ENCODE measurements at regions not wholly inside any gene's neighbourhood (a gene's known extent, or its start where the extent isn't known, plus 50 kb on each side); places are given as distances from the start of the nearest gene placed in this dataset.

- H3K36me3 Mint-ChIP-seq (ENCODE audit: low read depth, unreplicated experiment) = peaks cover 3% of the 10 kb centered on the region
- H3K27me3 Mint-ChIP-seq (ENCODE audit: unreplicated experiment) = peaks cover 5% of the 10 kb centered on the region
- H3K4me3 Mint-ChIP-seq (ENCODE audit: unreplicated experiment) = no peak overlapping the region
- H3K9me3 Mint-ChIP-seq (ENCODE audit: unreplicated experiment) = no peaks in the 10 kb centered on the region
- no peak for TF ChIP-seq CTCF (IDR thresholded peaks at IDR 0.05; ENCODE audit: unreplicated experiment)
- H3K4me1 Mint-ChIP-seq (ENCODE audit: unreplicated experiment) = peaks cover 3% of the 10 kb centered on the region
- DNase-seq (ENCODE audit: low spot score) = no peak
- no peak overlapping the region for H3K27ac Mint-ChIP-seq (ENCODE audit: unreplicated experiment)
These were observed 275.3 kb downstream of the EIPR1 start for GRCh38 chr2:3102081-3102921.

- peaks cover 5% of the 10 kb centered on the region for H3K27me3 Mint-ChIP-seq (ENCODE audit: unreplicated experiment)
- DNase-seq (ENCODE audit: low spot score) = no peak
- no peak overlapping the region for H3K27ac Mint-ChIP-seq (ENCODE audit: unreplicated experiment)
- no peak overlapping the region for H3K4me3 Mint-ChIP-seq (ENCODE audit: unreplicated experiment)
- TF ChIP-seq CTCF (IDR thresholded peaks at IDR 0.05; ENCODE audit: unreplicated experiment) = no peak
- H3K9me3 Mint-ChIP-seq (ENCODE audit: unreplicated experiment) = no peaks in the 10 kb centered on the region
- H3K36me3 Mint-ChIP-seq (ENCODE audit: low read depth, unreplicated experiment) = peaks cover 3% of the 10 kb centered on the region
- H3K4me1 Mint-ChIP-seq (ENCODE audit: unreplicated experiment) = peaks cover 3% of the 10 kb centered on the region
These were observed 276.3 kb downstream of the EIPR1 start for GRCh38 chr2:3101016-3101942.

- Mint-ChIP-seq H3K4me1 (ENCODE audit: unreplicated experiment) (peaks cover 3% of the 10 kb centered on the region), H3K27ac (ENCODE audit: unreplicated experiment) (no peak overlapping the region), H3K4me3 (ENCODE audit: unreplicated experiment) (no peak overlapping the region), H3K27me3 (ENCODE audit: unreplicated experiment) (peaks cover 5% of the 10 kb centered on the region), H3K9me3 (ENCODE audit: unreplicated experiment) (no peaks in the 10 kb centered on the region), H3K36me3 (ENCODE audit: low read depth, unreplicated experiment) (peaks cover 3% of the 10 kb centered on the region)
- no peak for TF ChIP-seq CTCF (IDR thresholded peaks at IDR 0.05; ENCODE audit: unreplicated experiment)
- no peak for DNase-seq (ENCODE audit: low spot score)
These were observed 277.2 kb downstream of the EIPR1 start for GRCh38 chr2:3100386-3100785.

GRCh38 chr2:3099860-3100234, 277.8 kb downstream of the EIPR1 start:
- H3K9me3 Mint-ChIP-seq (ENCODE audit: unreplicated experiment) = no peaks in the 10 kb centered on the region
- peaks cover 5% of the 10 kb centered on the region for H3K27me3 Mint-ChIP-seq (ENCODE audit: unreplicated experiment)
- DNase-seq (ENCODE audit: low spot score) = no peak
- H3K36me3 Mint-ChIP-seq (ENCODE audit: low read depth, unreplicated experiment) = peaks cover 3% of the 10 kb centered on the region
- TF ChIP-seq CTCF (IDR thresholded peaks at IDR 0.05; ENCODE audit: unreplicated experiment) = no peak
- H3K4me1 Mint-ChIP-seq (ENCODE audit: unreplicated experiment) = peaks cover 3% of the 10 kb centered on the region
- H3K27ac Mint-ChIP-seq (ENCODE audit: unreplicated experiment) = no peak overlapping the region
- no peak overlapping the region for H3K4me3 Mint-ChIP-seq (ENCODE audit: unreplicated experiment)

Data from endothelial cell (in vitro differentiated cells).